ENCODE measurements at regions not wholly inside any gene's neighbourhood (a gene's known extent, or its start where the extent isn't known, plus 50 kb on each side); places are given as distances from the start of the nearest gene placed in this dataset.
A peak's percentile ranks its signal among the peaks of the same experiment; 100 is the strongest.

DNA sequence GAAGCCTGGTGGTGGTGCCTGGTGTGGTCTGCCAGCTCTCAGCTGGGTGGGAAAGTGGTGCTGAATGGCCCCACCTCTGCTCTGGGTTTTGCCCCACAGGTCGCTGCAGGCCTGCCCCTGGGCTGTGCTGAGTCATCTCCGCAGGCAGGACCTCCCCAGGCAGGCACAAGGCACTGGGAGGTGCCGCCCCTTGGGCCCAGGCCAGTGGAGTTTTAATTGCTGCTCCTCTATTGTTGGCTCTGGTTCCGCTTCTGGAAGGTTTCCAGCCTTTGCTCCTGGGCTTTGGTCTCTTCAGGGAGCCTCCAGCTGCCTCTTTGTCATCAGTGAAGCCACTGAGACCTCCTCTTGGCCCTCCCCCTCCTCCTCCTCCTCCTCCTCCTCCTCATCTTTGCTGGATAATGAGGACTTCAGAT is 180.3 kb upstream of the GRB10 start:
- peak; percentile 26 for DNase-seq (ENCODE audit: extremely low read depth, low read depth)

DNA sequence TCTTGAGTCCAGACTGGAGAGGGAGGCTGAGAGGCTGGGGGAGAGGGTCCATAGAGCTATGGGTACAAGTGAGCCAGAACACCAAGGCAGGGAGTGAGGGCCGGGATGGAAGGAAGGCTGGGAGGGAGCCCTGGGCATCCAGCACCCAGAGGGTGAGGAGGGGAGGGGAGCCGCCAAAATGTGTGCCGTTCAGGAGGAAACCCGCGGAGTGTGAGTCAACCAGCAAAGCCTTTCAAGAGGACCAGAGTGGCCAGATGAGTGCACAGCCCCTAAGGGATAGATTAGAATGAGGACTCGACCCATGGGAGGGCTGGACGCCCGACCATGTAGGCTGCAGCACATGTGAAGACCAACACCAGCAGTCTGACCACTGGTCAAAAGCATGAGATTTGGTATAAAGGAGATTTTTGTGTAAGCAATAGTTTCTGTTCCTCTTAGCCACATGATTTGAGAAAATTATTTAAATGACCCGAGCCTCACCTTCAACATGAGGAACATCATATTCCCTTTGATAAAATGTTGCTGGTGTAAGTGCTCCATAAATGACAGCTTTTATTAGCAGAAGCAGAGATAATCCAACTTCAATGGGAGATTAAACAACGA is 179.7 kb upstream of the GRB10 start:
- DNase-seq (ENCODE audit: extremely low read depth, low read depth) = no peak

DNA sequence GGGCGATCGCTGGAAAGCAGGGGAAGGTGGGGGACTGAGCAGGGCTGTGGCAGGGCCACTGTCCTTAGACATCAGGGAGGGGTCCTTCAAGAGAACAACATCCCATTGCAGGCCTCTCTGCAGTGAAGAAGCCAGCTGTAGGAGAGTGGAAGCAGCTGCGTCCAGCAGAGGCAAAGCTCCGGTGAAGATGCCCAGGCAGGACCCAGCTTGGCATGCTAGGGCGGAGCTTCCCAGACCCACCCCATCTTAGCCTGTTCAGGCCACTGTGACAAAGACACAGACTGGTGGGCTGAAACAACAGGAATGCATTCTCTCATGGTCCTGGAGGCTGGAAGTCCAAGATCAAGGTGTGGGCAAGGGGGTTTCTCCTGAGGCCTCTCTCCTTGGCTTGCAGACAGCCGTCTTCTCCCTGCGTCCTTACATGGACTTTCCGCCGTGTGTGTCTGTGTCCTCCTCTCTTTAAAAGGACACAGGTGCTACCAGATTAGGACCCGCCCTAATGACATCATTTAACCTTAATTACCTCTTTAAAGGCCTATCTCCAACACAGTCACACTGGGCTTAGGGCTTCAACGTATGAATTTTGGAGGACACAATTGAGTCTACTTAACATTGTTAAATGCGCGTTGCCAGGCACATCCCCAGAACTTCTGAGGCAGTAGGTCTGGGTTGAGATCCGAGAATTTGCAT is 178.1 kb upstream of the GRB10 start:
- no peak for DNase-seq (ENCODE audit: extremely low read depth, low read depth)

DNA sequence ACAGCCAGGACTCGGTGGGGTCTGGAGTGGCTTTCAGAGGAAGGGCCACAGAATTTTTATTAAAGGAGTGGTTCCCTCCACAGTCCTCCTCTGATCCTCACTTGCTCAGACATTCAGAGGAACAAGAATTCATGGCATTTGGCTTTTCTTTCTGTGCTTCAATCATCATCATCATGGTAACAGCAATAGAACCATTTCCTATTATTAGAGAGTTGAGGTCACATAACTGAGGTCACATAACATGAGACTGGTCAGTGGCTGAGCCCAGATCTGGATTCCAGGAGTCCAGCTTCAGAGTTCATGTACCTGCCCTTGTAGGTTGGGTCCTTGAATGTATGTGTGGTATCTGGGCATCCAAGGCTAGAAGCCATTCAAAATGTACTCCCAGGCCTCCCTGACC is 177.3 kb upstream of the GRB10 start:
- no peak for DNase-seq (ENCODE audit: extremely low read depth, low read depth)

DNA sequence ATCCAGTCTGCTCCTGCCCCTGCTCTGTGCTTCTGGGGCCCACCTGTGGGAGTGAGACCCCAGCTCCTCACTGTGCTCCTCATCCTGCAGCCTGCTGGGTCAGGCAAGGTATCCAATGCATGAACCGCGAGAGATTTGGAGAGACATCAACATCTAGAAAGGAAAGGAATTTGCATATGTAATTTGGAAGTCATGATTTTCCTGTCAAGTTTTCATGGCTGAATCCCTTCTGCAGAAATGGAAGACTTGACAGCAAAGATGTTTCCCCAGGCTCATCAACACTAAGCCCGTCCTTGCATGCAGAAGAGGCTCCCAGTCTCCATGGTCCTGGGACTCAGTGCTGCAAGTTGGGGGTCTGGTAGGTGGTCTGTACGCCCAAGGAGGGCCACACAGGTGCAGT is 176.9 kb upstream of the GRB10 start:
- DNase-seq (ENCODE audit: extremely low read depth, low read depth) = no peak

DNA sequence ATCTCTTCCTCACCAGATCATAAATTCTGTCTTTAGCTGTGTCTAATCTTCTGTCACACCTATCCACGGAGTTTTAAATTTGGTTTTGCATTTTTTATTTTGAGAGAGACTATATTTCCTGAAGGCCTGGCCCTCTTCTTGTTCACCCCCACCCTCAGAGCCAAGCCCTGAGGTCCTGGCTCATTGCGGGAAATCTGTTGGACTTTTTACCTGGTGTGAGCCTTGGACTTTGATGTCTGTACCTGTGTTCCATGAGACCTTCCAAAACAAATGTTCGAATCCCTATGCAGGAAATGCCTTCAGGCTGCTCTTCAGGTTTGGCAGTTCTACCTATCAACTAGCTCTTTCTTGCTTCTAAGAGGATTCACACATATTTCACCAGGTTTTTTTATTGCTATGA is 175.2 kb upstream of the GRB10 start:
- no peak for DNase-seq (ENCODE audit: extremely low read depth, low read depth)

DNA sequence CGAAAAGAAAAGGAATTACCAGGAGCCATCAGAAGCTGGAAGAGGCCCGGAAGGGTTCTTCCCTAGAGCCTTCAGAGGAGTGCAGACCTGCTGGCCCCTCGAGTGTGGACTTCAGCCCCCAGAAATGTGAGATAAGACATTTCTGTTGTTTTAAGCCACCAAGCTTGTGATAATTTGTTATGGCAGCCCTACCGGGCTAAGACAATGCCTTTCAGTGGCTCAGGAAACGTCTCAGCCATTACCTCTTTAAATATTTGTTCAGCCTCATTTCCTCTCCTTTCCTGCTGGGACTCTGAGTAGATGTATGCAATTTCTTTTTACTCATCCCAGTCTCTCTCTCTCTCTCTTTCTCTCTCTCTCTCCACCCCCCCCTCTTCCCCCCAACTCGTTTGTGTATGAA is 174.7 kb upstream of the GRB10 start:
- DNase-seq (ENCODE audit: extremely low read depth, low read depth) = no peak

DNA sequence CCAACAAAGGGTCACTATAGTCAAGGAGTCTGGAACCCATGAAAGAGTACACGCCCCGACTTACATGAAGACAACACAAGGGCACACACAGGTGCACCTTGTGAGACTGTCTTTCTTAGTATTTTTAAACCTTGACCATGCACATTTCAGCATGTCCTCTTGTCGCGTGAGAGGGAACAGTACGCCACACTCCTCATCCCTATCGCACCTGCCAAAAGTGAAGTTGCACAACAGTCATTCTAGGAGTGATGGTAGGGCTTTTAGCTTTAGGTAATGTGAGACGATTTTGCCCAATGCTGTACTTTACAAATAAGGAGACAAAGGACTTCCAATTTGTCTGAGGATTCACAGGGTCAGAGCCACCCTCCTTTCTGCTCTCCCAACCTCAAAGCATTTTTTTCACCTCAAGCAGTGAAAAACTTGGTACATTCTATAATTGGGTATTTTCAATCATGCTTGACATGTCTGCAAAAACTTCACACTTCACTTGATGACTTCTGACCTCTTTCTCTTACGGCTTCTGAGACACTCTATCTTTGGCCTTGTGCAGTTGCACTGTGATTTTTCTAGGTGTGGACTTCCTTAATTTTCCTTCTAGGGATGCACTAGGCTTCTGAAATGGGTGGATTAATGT is 173.9 kb upstream of the GRB10 start:
- DNase-seq (ENCODE audit: extremely low read depth, low read depth) = no peak

DNA sequence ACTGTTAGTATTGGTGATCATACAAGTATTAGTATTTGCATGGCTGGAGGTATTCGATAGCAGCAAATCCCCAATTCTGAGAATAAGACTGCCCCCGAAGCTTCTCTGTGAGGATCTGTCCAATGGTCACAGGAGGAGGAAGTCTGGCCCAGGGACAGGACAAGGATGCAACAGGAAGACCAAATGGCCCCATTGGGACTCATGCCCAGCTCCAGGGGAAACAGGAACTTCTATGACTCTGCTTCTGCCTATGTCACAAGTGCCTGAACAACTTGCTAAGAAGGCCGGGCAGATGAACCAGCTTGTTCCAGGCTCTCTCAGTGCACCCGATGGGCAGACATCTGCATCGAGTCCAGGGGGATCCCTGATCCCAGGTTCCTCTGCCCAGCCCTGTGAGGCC is 172.0 kb upstream of the GRB10 start:
- no peak for DNase-seq (ENCODE audit: extremely low read depth, low read depth)

DNA sequence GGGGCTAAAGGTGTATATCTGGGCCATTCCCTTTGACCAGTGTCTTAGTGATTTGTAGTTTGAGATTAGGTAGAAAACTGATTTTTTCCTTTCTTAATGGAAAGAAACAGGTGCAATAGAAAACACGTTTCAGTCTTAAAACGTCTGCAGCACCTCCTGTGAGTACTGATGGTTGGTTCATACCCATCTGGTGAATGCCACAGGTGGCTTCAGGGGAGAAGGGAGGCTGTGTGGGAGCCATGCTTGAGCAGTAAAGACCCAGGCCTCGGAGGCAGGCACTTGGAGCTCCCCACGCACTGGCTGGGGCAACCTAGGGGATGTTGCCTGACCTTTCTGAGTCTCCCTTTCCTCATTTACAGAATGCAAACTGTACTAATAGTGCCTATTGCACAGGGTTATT is 171.5 kb upstream of the GRB10 start:
- no peak for DNase-seq (ENCODE audit: extremely low read depth, low read depth)

DNA sequence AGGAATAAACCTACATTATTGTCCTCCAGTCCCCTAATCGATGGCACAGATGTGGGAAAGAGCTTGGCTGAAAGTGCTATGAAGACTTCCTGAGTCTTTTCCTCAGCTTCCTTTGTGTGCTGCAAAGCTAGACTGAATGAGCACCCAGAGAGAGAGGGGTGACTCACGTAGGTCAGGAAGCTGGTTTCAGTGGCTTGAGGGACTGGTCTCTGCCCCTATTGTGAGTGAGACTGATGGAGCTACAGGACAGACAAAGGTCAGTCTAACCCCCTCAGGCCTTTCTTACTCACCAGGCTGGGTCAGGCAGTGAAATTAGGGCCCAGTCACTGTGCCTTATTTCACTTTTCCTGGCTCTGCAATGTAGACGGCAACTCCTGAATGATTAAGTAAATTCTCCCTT is 171.1 kb upstream of the GRB10 start:
- no peak for DNase-seq (ENCODE audit: extremely low read depth, low read depth)

DNA sequence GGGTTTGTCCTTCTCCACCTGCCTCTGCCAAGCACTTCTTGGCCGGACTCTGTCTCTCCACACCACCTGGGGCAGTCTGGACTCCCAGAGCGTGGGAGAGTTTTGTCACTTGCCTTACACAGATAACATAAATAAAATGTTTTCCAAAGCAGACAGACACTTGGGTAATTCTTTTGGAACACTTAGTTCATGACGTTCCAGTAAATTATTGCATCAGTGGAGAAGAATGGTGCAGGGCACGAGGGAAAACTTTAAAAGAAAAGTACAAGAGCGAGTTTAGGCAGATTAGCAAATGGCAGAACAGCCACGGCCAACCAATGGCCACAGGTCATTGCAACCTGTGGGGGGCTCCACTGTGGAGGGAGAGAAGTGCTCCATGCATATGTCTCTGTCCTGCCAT is 170.6 kb upstream of the GRB10 start:
- DNase-seq (ENCODE audit: extremely low read depth, low read depth) = no peak

DNA sequence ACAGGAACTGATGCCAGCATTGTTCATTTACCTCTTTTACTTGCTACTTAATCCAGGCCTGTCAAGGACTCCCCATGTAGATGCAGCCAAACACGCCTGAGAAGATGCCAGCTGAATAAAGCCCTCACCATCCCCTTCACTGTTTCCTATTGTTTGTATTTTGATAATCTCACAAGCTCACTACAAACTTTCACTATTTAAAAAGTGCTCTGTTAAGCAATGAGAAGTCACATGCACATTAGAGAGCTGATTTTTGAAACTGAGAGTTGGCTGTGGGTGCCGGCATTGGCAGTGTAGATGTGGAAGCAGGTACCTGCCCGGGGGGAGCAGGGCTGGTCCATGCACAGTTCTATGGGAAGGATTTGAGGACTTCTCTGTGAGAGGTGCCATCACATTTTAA is 169.8 kb upstream of the GRB10 start:
- DNase-seq (ENCODE audit: extremely low read depth, low read depth) = no peak

DNA sequence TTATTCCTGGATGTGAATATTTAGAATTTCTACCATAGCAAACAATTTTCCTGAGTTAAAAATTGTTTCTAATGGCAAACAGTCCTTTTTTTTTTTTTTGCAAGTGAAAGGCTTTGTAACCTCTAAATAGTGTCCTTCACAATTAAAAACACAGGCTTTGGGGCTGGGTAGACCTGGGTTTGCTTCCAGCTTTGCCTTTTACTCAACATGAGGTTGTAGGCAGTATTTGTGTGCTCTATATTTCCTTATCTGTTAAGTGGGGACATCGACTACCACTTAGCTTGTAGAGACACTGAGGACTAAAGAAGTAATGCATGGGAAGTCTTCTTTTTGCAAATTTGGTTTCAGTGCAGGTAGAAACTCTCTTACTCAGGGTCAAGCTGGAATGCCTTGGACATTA is 169.4 kb upstream of the GRB10 start:
- no peak for DNase-seq (ENCODE audit: extremely low read depth, low read depth)

DNA sequence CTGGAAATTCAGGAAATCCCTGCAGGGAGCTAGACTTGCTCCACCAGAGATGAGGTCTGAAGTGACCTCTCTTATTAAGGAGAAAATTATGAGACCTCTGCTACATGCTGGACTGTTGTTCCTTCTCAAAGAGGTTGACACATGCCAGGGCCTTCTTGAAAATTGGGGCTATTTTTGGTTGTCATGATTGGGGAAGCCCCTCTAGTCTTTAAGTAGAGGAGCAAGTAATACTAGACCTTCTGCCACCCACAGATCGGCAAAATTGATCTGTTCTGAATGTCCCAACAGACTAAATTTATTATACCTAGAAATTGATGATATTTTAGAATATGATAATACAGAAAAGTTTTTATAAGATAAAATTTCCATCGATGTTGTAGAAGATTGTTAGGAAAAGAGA is 160.8 kb upstream of the GRB10 start:
- no peak for DNase-seq (ENCODE audit: extremely low read depth, low read depth)

DNA sequence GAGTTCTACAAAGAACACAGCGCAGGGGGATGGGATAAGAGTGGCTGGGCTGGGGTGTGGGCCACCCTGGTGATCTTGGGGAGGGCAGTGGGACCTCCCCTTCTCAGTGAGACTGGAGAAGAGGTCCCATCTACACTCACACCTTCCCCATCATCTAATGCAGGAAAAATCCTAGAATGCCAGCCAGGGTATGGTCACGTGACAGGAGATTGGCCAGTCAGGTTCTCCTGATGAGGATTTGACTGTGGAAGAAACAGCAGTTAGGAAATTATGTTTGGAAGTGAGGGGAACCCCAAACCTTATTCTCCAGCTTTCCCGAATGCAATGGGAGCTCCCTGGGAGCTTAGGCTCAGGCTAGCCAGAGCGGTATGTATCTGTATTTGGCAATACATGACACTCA is 158.8 kb upstream of the GRB10 start:
- no peak for DNase-seq (ENCODE audit: extremely low read depth, low read depth)

DNA sequence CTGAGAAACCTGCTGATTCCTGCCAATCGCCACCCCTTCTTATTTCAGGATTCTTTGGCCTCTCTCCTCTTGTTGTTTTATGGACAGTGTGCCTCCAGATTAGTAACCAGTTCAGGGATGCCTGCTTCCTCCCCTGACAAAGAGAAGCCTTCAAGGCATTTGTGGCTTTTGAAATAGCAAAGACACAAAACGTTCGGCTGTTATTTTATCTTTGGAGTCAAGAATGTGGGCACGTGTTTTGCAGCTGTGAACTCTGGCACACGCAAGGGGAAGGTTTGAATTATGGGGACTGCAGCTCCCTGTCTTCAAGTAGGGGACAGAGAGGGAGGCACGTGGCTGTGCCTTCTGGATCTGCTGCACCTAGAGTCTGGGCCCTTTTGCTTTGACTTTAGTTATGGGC is 157.9 kb upstream of the GRB10 start:
- DNase-seq (ENCODE audit: extremely low read depth, low read depth) = no peak

DNA sequence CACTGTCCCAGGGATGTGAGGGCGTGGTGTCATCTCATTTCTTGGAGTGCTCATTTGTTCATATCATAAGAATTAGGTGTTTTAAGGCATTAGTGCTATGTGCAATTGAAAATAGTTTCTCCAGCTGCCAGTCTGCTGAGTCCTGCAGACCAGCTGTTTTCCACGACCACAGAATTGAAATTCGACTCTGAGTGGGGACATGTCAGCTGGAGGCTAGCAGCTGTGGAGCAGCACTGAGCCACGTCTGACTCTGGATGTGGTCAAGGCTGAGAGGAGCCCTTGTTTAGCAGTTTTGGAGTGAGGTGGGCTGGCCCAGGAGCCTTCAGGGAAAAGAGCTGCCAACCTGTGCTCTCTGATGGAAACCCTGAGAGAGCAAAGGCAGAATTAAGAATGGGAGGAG is 156.3 kb upstream of the GRB10 start:
- DNase-seq (ENCODE audit: extremely low read depth, low read depth) = no peak

DNA sequence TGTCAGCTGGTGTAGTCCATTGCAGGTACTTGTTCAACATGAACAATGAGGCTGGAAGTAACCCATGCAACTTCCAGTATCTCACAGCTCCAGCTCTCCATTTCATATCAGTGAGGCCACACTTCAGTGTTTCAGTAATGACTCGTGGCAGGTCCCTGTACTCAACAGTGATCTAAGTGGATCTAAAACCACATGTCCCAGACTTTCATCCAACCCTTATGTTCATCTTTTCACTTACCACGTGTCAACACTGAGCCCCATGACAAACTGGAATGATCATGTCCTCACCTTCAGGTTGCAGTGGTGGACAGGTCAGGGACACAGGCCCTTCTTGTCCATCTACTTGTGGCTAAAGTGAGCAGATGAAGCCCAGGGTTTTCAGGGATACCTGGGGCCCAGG is 155.0 kb upstream of the GRB10 start:
- DNase-seq (ENCODE audit: extremely low read depth, low read depth) = no peak

DNA sequence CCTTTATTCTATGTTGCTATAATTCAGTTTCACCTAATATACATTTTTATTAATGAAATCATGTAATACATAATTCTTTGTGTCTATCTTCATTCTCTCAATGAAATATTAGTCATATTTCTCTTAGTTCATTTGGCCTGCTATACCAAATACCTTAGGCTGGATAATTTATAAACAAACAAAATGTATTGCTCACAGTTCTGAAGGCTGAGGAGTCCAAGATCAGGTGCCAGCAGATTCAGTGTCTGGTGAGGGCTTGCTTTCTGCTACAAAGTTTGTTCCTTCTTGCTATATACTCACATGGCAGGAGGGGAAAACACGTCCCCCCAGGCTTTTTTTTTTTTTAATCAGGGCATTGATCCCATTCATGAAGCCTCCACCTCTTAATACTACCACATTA is 143.4 kb upstream of the GRB10 start:
- no peak for DNase-seq (ENCODE audit: extremely low read depth, low read depth)

DNA sequence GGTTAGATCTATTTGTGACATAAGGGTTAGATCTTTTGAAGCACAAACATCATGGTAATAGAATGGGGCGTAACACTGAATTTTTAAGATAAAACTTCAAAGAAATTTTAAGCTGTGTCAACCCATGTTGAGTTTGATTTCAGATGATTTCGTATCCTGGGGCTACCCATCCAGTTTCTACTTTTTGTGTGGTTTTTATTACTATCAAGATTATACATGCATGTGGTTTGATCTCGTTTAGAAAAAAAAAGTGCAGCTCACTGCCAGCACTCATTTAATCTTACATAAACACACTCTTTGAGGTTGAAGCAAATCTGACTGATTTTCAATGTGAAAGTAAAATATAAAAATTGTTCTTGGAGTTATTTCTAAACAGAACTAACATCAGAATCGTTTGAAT is 140.8 kb upstream of the GRB10 start:
- no peak for DNase-seq (ENCODE audit: extremely low read depth, low read depth)

DNA sequence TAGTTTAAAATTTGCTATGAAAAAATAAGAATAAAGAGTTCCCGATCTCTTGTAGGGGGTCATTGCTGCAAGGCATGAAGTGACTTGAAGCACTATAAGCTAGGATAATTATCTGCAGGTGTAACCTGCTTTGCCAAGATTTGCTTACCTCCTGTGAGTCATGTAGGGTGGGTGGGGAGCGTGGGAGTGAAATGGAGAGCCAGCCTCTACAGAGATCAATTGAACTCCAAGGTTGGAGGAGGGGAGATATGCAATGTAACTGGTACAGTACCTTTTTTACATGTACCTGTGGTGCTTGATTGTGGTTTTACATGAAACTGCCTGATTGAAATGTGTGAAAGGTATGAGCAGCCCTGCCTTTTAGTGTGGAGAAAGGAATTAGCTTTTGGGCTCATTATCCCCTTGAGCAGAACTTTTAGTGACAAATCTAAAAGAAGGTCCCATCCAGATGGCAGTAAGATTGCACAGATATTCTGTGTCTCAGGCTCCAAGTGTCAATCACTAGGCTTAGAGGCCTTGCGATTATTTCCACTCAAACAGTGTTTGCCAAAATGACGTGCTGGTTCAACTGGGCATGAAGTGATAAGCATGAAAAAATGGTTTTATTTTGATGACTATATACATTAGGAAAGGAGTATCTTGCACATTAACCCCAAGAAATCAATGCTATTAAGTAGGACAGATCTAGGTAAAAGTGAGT is 138.6 kb upstream of the GRB10 start:
- DNase-seq (ENCODE audit: extremely low read depth, low read depth) = no peak
